ENCODE measurements at regions not wholly inside any gene's neighbourhood (a gene's known extent, or its start where the extent isn't known, plus 50 kb on each side); places are given as distances from the start of the nearest gene placed in this dataset.

GRCh38 chr2:226117510-226118065 is 682.0 kb downstream of the IRS1 start:
- Histone ChIP-seq H3K9me2 (ENCODE audit: insufficient read depth) (0 out of 2 replicates have a peak, but pooled peaks cover 7% of the 10 kb centered on the region), H3F3A (replicated peaks; ENCODE audit: low read depth) (no peaks in the 10 kb centered on the region), H3K79me2 (replicated peaks; ENCODE audit: insufficient read depth) (no peaks in the 10 kb centered on the region), H2AFZ (no peak overlapping the region), H3K4me3 (no peak overlapping the region), H3K4me1 (ENCODE audit: insufficient read depth) (peaks cover 15% of the 10 kb centered on the region), H3K27me3 (ENCODE audit: insufficient read depth) (no peaks in the 10 kb centered on the region), H3K4me2 (no peak overlapping the region), H3K27ac (ENCODE audit: low read depth) (no peak overlapping the region), H4K20me1 (replicated peaks; ENCODE audit: insufficient read depth) (no peaks in the 10 kb centered on the region), H3K36me3 (ENCODE audit: insufficient read depth) (no peaks in the 10 kb centered on the region)
- no peak for DNase-seq (ENCODE audit: low spot score)
- Mint-ChIP-seq H3K27me3 (ENCODE audit: insufficient read depth, low read depth, poor library complexity) (no peaks in the 10 kb centered on the region), H3K4me1 (peaks cover 40% of the 10 kb centered on the region), H3K27ac (no peak overlapping the region), H3K9me3 (peaks cover 2% of the 10 kb centered on the region), H3K36me3 (ENCODE audit: low read depth) (peaks cover 6% of the 10 kb centered on the region; the same call in 2 of the 3 replicates), H3K4me3 (no peak overlapping the region)
- TF ChIP-seq CTCF (conservative IDR thresholded peaks at IDR 0.05; ENCODE audit: low read depth in 2 of 2) (no peak), EZH2 (IDR thresholded peaks at IDR 0.05; ENCODE audit: low read depth, unreplicated experiment) (no peak), CREB1 (CRISPR knock-in tag; IDR thresholded peaks at IDR 0.05; ENCODE audit: low read depth) (no peak), STAT1 (IDR thresholded peaks at IDR 0.05; ENCODE audit: unreplicated experiment) (no peak), ZNF331 (CRISPR knock-in tag; IDR thresholded peaks at IDR 0.05; ENCODE audit: low read depth) (no peak), REST (IDR thresholded peaks at IDR 0.05; ENCODE audit: unreplicated experiment) (no peak), ZNF462 (CRISPR knock-in tag; IDR thresholded peaks at IDR 0.05) (no peak), EZH2phosphoT487 (IDR thresholded peaks at IDR 0.05; ENCODE audit: unreplicated experiment) (no peak), ZNF114 (CRISPR knock-in tag; IDR thresholded peaks at IDR 0.05) (no peak), JUNB (IDR thresholded peaks at IDR 0.05; ENCODE audit: unreplicated experiment) (no peak), POLR2AphosphoS5 (IDR thresholded peaks at IDR 0.05; ENCODE audit: low read depth) (no peak), NANOG (IDR thresholded peaks at IDR 0.05; ENCODE audit: borderline replicate concordance) (no peak)
- TF ChIP-seq, protein P1, sequence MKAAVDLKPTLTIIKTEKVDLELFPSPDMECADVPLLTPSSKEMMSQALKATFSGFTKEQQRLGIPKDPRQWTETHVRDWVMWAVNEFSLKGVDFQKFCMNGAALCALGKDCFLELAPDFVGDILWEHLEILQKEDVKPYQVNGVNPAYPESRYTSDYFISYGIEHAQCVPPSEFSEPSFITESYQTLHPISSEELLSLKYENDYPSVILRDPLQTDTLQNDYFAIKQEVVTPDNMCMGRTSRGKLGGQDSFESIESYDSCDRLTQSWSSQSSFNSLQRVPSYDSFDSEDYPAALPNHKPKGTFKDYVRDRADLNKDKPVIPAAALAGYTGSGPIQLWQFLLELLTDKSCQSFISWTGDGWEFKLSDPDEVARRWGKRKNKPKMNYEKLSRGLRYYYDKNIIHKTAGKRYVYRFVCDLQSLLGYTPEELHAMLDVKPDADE (IDR thresholded peaks at IDR 0.05) = no peak
- no peak for ATAC-seq
